Esophagus squamous epithelium (tissue), 5 donors: ENCODE measurements at regions not wholly inside any gene's neighbourhood (a gene's known extent, or its start where the extent isn't known, plus 50 kb on each side); places are given as distances from the start of the nearest gene placed in this dataset.
"Not testable (repeated sequence)": the region's sequence is repeated elsewhere in the genome, so short reads cannot be mapped to it uniquely, and the experiment has no call there.

Source experiments
- DNase-seq: peaks from one replicate; lab custom pipeline; 2025; lab: John Stamatoyannopoulos, UW
- H3K27ac ChIP-seq, 4 donors: fragments of 200-600 bp; sonication (generic); one replicate each; pipeline ENCODE4 v1.5.1; 2016 to 2019; ENCODE audit warnings: mild to moderate bottlenecking in 1 of 4
- H3K27me3 ChIP-seq, 4 donors: fragments of 200-600 bp; sonication (generic); 1 replicate in 3 of 4; 2 replicates in 1 of 4; pipeline versions ENCODE4 v1.5.1 to v1.6.0; 2017 to 2021; ENCODE audit warnings: antibody characterized with exemption in 1 of 4
- H3K36me3 ChIP-seq, 3 donors: fragments of 200-600 bp; sonication (generic); one replicate each; pipeline ENCODE4 v1.5.1; 2016 to 2019
- H3K4me1 ChIP-seq, 3 donors: fragments of 200-600 bp; sonication (generic); one replicate each; pipeline ENCODE4 v1.5.1; 2017 to 2019
- H3K4me3 ChIP-seq, 4 donors: fragments of 200-600 bp; sonication (generic); 1 replicate in 3 of 4; 2 replicates in 1 of 4; pipeline ENCODE4 v1.5.1; 2016 to 2019; ENCODE audit warnings: mild to moderate bottlenecking in 2 of 4, moderate library complexity in 1 of 4
- H3K9me3 ChIP-seq, 3 donors: fragments of 200-600 bp; sonication (generic); one replicate each; pipeline ENCODE4 v1.5.1; 2016 to 2019
- POLR2A ChIP-seq, 4 donors: fragments of 450-650 bp; IDR thresholded peaks; one replicate each; pipeline ENCODE4 v1.6.1; 2017; ENCODE audit warnings: antibody characterized with exemption in 4 of 4, mild to moderate bottlenecking in 4 of 4, moderate library complexity in 3 of 4
- WGBS, 2 donors: methylation state at CpG; one replicate each; pipeline ENCODE4 v1.1.5; 2018; 5-methylcytosine and 5-hydroxymethylcytosine counted together
- intact Hi-C: fragments of 100-400 bp; cut with DNase I; formaldehyde crosslinking; loops from one replicate; pipeline ENCODE4 v1.15.0; 2022
- TF ChIP-seq, protein P1 (sequence below), 6 experiments: fragments of 450-650 bp in 4 of 6; fragments of 200-600 bp in 2 of 6; sonication (generic) in 2 of 6; IDR thresholded peaks; one replicate each; pipeline ENCODE4 v1.5.1; 2016 to 2019; ENCODE audit warnings: antibody characterized with exemption in 6 of 6, mild to moderate bottlenecking in 4 of 6, moderate library complexity in 4 of 6
- donor health status: DM: yes; HTN: yes; CAD: no.

- H3K27me3 ChIP-seq, DNase-seq, intact Hi-C loops, H3K9me3 ChIP-seq, H3K4me1 ChIP-seq, H3K4me3 ChIP-seq, H3K36me3 ChIP-seq, H3K27ac ChIP-seq: not testable (repeated sequence)
- WGBS, 2 donors, result 87 to 93% methylated on average over 6 to 8 of the region's 21 CpGs
Measured at GRCh38 chr4:17436047-17436749, 75.7 kb downstream of the QDPR start.

DNA sequence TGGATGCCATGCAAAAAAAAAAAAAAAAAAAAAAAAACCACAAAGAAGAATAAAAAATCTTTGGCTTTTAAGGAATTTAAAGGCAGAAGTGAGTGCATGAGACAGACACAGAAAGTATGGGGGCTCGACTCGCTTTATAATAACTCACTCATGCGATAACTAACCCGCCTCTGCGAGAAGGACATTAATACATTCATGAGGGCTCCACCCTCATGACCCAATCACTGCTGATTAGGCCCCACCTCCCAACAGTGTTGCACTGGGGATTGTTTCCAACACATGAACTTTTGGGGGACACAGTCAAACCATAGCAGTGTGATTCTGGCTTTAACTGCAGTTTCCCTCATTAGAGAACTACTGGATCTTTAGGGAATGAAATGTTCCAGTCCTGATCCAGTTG lies 78.1 kb downstream of the QDPR start:
- H3K27me3 ChIP-seq, result no peaks in the 10 kb centered on the region
- 86 to 94% methylated on average over 5 of the region's 5 CpGs for WGBS, 2 donors

DNA sequence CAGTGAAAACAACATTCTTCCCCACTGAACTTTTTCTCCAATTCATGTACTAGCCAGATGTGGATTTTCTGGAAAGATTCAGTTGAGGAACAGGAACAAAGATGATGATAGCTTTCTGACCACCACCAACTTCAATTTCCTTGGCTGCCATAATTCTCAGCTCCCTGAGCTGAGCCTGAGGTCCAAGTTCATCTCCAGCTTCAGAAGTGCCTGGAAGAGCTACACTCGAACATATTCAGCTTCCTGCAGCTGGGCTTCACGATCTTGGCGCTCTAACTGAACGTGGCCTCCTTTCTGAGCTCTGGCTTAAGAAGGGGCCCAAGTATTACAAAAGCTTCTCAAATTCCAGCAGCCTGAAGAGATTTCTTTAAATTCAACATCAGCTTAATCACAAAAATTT lies 83.9 kb downstream of the QDPR start:
- Histone ChIP-seq H3K27ac (no peak overlapping the region), H3K4me1 (no peaks in the 10 kb centered on the region), H3K36me3 (no peaks in the 10 kb centered on the region), H3K9me3 (no peaks in the 10 kb centered on the region), H3K27me3 (no peaks in the 10 kb centered on the region), H3K4me3 (no peak overlapping the region)
- no peak for TF ChIP-seq POLR2A (IDR thresholded peaks at IDR 0.05)
- TF ChIP-seq, protein P1, sequence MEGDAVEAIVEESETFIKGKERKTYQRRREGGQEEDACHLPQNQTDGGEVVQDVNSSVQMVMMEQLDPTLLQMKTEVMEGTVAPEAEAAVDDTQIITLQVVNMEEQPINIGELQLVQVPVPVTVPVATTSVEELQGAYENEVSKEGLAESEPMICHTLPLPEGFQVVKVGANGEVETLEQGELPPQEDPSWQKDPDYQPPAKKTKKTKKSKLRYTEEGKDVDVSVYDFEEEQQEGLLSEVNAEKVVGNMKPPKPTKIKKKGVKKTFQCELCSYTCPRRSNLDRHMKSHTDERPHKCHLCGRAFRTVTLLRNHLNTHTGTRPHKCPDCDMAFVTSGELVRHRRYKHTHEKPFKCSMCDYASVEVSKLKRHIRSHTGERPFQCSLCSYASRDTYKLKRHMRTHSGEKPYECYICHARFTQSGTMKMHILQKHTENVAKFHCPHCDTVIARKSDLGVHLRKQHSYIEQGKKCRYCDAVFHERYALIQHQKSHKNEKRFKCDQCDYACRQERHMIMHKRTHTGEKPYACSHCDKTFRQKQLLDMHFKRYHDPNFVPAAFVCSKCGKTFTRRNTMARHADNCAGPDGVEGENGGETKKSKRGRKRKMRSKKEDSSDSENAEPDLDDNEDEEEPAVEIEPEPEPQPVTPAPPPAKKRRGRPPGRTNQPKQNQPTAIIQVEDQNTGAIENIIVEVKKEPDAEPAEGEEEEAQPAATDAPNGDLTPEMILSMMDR (IDR thresholded peaks at IDR 0.05), result no peak
- intact Hi-C loops, result no loop called here
- WGBS, 2 donors, result 85 to 93% methylated on average over 4 of the region's 4 CpGs
- DNase-seq, result no peak

More for the DNA sequence above, 78.1 kb downstream of the QDPR start:
- H3K36me3 ChIP-seq, result no peaks in the 10 kb centered on the region
- H3K27ac ChIP-seq, result no peak overlapping the region
- no peak for DNase-seq
- no peaks in the 10 kb centered on the region for H3K9me3 ChIP-seq
- intact Hi-C loops, result no loop called here
- no peak overlapping the region for H3K4me3 ChIP-seq
- TF ChIP-seq, protein P1 (IDR thresholded peaks at IDR 0.05), result no peak
- TF ChIP-seq POLR2A (IDR thresholded peaks at IDR 0.05), result no peak
- H3K4me1 ChIP-seq, result no peaks in the 10 kb centered on the region

DNA sequence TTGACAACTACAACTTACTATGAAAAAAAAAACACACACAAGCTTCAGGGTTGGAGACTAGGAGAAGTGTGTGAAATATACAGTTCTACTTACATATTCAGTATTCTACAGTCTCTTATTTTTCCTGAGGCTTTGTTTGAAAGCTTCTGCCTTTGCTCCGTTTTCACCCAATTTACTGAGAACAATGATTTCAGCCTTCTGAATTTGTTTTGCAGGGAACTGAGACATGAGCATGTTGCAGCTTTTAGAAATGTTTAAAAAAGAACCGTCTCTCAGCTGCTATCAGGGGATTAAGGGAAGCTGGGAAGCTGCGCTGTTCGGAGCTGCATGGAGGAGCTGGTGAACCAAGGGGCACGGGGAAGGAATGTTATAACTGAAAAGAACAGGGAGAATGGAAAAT lies 85.7 kb downstream of the QDPR start:
- DNase-seq, result no peak
- Histone ChIP-seq H3K9me3 (no peaks in the 10 kb centered on the region), H3K4me1 (no peaks in the 10 kb centered on the region), H3K4me3 (no peak overlapping the region), H3K36me3 (no peaks in the 10 kb centered on the region), H3K27me3 (no peaks in the 10 kb centered on the region), H3K27ac (no peak overlapping the region)
- TF ChIP-seq POLR2A (IDR thresholded peaks at IDR 0.05), result no peak
- TF ChIP-seq, protein P1 (IDR thresholded peaks at IDR 0.05), result no peak
- WGBS, 2 donors, result 46 to 51% methylated on average over 5 of the region's 5 CpGs
- intact Hi-C loops, result no loop called here

GRCh38 chr4:17418010-17418409 lies 93.9 kb downstream of the QDPR start:
- intact Hi-C loops, result no loop called here
- no peaks in the 10 kb centered on the region for H3K27me3 ChIP-seq
- WGBS, 2 donors, result 89% methylated on average over 4 of the region's 4 CpGs
- H3K4me1 ChIP-seq, result no peaks in the 10 kb centered on the region
- H3K36me3 ChIP-seq, result no peaks in the 10 kb centered on the region
- no peak overlapping the region for H3K27ac ChIP-seq
- DNase-seq, result no peak
- H3K9me3 ChIP-seq, result peaks cover 0 to 8% (median 0%) of the 10 kb centered on the region in 3 donors
- no peak overlapping the region for H3K4me3 ChIP-seq
- no peak for TF ChIP-seq POLR2A (IDR thresholded peaks at IDR 0.05)
- TF ChIP-seq, protein P1 (IDR thresholded peaks at IDR 0.05), result no peak
